HG03039 (cell line): ENCODE measurements at regions not wholly inside any gene's neighbourhood (a gene's known extent, or its start where the extent isn't known, plus 50 kb on each side); places are given as distances from the start of the nearest gene placed in this dataset.

Experiments
- ATAC-seq: cut with Tn5 transposase; IDR thresholded peaks from one replicate; pipeline ENCODE4 v1.9.1; 2021; ENCODE audit warnings: mild to moderate bottlenecking, moderate library complexity; ENCODE audit not compliant: unreplicated experiment

DNA sequence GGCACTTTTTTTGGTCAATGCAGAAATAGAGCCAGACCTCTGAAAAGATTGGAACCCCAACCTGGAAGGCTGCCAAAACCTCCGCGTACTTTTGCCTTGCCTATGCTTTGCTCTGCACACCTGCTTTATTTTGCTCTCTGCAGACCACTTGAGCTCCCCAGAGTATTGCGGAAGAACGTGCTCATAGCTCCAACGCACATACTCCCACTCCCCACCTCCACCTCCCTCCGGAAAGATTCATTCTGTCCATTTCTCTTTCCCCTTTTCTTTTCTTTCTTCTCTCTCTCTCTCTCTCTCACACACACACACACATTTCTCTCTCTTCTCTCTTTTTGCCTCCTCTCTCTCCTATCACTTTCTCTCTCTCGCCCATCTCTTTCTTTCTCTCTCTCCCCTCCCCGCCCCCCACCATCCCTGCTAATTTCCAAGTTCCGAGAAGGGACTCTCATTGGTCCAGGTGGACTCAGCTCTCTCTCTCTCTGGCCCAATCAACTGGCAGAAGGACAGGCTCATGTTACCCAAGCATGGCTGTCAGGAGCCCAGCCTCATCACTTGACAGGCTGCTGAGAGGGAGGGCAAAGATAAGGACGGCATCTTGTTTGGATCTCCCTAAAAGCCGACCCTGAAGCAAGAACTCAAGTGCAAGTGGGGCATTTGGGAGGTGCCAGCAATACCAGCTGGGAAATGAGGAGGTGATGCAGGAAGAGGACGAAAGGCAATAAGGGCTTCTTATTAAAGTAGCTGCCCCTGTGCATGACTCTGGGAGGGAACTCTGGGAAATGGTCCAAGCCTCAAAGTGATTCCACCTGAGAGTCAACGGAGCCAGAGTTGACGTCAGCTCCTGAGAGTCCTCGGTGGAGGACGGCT, 246.1 kb downstream of the LY86 start:
- ATAC-seq: no peak

DNA sequence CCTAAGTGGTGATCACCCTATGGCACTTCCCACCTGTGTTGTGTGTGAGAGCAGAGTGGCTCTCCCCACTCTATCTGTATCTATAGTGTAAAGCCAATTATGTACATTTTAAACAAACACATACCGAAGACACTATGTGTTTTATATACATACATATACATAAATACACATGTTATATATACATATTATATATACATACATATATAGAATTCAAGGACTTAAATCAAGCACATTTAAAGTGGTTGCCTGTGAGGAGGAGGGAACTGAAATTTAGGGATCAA, 246.6 kb downstream of the LY86 start:
- ATAC-seq: no peak

DNA sequence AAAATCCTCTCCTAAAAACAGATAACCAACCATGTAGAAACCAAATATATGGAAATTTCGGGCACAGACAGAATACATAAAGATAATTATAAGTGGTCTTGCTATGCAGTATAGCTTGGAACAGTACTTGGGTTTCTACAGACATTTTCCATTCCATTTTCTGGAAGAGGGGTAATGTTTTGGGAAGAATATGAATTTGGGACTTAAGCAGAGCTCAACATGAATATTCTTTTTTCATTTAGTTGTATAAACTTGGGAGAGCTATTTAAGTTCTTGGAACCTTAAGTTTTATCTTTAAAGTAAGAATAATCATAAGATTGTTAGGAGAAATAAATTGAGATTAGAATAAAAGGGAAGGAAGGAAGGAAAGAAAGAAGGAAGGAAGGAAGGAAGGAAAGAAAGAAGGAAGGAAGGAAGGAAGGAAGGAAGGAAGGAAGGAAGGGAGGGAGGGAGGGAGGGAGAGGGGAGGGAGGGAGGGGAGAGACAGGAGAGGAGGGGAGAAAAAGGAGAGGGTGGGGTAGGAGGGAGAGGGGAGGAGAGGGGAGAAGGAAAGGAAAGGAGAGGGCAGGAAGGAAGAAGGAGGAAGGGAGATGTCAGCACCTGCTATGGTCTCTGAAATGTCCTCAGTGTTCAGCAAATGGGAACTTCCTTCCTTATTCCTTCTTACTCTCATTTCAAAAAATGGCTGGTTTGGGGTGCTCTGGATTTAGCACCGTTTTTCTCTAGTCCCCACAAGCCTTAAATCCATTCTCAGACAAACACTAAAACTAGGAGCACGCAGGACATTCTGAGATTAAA, 248.3 kb downstream of the LY86 start:
- ATAC-seq: no peak

DNA sequence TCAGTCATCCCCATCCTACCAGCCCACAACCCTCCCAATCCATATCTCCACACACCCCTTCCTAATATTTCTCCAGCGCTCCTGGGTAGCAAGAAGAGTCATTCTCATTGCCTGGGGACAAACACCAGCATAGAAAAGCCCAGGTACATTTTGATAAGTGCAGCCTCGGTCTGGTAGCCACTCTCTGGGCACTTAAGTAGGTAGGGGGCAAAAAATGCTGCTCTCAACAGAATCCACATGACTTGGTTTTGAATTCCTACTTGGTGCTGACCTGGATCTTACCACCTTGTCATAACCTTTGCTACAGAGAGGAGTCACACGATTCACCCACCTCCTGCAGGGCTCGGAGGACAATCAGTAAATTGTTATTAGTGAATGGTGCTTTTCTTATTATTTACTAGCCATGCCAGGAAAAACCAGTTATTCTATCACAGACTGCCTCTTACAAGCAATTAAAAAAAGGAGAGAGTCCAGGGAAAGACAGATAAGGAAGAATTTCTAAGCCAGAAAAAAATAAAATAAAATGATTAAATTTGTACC, 249.1 kb downstream of the LY86 start:
- no peak for ATAC-seq

DNA sequence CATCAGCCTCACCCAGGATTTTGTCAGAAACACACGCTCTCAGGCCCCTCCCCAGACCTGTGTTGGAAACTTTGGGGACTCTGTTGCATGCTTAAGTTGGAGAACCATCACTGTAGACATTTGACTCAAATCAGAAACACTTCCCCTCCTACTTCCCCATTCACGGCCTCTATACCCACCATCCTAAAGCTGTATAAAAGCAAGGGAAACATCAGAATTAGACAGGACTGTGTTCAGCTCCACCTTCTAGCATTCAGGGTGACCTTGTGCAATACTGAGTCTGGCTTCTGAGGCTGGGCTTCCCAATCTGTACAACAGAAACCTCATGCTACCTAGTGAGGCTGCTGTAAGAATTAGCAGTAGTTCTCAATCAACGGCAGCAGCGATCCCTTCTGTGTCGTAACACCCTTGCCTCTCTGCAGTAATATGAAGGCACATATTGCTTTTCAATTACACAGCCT, 252.3 kb downstream of the LY86 start:
- peak; percentile 83 for ATAC-seq

DNA sequence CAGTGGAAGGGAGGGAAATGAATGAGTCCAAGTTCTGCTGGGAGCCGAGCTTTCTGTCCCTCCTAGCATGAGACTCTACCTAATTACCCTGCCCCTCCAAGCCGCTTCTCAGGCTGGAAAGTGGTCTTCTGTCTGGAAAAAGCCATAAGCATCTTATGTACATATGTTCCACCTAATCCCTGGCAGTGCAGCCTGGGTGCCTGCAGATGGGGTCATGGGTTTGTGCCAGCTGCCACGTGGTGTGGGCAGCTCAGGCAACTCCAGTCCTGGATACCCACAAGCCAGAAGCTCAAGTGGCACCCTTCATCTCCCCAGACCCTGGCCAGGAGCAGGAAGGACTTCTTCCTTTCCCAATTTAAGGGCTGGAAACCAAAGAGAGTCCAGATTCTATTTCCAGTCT, 253.1 kb downstream of the LY86 start:
- no peak for ATAC-seq

DNA sequence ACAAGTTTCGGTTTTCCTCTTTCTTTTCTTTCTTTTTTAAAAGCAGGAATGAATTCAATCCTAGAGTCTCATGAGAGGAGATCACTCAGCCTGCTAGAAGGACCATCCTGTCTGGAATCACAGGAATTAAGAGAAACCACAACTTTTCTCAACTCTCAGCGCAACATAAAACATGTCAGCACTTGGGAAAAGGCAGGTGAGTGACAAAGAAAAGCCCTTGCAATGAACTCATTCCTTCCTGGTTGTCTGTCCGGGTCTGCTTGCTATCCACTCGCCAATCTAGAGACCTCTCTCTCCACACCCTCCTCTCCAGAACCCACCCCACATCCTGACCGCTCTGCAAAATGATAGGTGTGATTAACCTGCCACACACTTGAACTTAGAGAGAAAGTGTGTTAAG, 253.8 kb downstream of the LY86 start:
- no peak for ATAC-seq

DNA sequence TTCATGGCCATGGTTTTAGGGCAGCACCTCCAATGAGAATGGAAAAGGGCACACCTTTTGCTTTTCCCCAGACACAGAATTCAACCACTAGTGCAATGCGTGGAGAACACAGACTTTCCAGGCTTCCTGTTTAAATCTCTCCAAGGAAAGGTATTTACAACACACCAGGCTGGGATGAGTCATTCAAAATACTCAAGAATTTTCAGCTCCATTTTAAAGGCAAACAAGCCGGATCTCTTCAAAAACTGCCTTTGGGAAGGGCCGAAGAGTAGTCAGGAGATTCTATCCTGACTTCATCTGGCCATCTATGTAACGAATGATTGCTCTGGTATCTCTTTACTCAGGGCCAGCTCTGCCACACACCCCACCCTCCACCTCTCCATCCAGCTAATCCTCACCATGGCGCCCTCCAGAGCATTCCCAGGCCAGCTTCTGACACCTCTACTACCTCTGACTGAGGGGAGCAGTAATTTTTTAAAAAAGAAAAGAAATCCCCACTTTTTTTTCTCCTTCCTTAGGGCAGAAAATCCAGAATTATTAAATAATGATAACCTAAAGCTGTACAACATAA, 254.6 kb downstream of the LY86 start:
- ATAC-seq: no peak

DNA sequence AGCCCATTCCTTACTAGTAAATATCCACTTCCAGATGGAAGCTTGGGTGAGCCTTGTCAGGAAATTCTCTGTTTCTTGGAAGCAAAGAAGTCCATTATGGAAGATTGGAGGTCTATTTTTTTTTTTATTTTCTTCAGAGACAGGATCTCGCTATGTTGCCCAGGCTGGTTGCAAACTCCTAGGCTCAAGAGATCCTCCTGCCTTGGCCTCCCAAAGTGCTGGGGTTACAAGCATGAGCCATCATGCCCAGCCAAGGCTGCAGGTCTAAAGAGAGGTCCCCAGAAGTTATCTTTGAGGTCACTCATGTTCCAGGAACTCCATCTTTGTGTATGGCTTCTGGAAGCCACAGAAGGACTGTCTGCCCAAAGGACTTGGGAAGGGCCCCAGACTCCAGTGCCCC, 255.3 kb downstream of the LY86 start:
- no peak for ATAC-seq

DNA sequence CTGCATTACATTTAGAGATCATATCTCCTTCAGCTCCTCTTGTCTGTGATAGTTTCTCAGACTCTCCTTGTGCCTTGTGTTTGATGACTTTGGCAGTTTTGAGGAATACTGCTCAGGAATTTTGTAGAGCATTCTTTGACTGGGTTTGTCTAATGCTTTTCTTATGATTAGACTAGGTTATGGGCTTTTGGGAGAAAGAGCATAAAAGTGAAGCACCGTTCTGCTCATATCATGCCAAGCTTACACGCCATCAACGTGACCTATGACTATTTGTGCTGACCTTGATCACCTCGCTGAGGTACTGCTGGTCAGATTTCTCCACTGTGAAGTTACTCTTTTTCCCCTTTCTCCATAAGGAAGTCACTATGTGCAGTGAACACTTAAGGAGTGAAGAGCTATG, 256.0 kb downstream of the LY86 start:
- ATAC-seq: no peak

DNA sequence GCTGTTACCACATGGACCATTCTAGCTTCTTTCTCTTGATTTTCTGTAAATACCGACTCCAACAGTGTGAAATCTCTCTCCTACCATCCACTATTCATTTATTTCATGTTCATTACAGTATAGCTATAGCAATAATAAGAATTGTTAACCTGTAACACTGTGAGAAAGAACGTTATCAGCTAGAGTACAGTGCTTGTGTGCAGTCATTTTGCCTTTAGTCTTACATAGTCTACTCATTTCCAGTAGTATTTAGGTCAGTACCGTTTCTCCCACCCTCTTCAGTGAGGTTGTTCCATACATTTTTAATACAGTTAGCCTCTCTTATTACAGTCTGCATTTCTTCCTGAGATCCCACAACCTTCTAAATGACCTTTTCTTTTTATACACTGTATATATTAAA, 257.1 kb downstream of the LY86 start:
- ATAC-seq: no peak

DNA sequence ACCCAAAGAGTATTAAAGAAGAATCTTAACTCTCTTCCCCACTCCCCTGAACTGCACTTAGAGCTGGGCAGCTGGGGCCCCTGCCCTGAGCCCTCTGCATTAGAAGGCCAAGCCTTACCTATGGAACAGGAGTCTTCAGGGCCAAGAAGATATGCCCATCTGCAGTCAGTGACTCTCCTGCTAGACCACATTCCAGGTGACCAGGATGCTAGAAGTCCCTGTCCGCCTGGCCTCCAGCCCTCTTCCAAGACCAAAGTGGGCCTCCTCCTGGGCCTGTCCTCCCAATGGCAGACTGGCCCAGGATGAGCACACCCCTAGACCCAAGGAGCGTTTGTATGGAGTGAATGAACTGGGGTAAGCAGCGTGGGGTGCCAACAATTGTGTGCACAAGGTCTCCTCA, 259.1 kb downstream of the LY86 start:
- ATAC-seq: no peak

DNA sequence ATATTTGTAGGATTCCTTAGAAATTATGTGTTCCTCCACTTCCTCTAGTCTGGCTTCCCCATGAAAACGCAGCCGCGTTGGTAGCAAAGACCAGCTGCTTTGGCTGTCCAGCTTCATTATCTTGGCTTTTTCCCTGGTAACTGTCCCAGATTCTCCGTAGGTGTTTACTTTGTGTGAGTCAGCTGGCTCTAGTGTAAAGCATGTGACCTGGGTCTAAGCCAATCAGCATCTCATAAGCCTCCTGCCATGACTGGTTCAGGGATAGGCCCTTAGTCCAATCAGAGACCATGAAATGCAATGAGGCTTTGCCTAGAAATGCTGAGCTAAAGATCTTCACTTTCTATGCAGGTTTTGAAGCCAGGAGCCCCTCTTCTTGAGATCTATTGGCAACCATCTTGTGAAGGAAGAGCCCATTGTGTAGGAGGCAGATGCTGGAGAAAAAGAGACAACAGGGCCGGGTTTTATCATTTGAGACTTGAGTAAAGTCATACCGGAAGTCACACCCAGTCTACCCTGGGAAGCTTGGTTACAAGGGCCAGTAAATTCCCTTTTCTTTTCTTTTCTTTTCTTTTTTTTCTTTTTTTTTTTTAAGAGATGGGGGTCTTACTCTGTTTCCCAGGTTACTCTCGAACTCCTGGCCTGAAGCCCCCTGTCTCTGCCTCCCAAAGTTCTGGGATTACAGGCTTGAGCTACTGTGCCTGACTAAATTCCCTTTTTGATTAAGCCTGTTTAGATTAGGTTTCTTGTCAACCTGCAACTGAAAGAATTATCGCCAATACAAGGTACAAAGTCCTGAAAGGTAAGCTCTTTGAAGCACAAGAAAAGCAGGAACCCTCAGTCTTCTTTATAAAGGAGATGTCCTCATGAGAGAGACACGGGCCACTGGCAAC, 256.5 kb upstream of the RREB1 start:
- no peak for ATAC-seq

DNA sequence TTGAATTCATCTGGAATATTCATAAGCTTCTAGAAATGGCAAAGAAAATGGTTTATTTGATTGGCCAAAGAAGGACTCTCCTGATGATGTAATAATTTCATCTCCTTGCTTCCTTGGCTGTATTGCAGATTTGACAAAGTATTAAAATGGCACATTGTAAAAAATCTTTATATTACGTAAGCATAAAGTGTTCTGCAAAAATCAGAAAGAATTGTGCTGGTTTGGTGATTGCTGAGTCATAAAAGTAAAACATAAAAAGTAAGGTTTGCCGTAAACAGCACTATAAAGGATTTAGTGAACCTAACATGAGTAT, 255.9 kb upstream of the RREB1 start:
- ATAC-seq: no peak

DNA sequence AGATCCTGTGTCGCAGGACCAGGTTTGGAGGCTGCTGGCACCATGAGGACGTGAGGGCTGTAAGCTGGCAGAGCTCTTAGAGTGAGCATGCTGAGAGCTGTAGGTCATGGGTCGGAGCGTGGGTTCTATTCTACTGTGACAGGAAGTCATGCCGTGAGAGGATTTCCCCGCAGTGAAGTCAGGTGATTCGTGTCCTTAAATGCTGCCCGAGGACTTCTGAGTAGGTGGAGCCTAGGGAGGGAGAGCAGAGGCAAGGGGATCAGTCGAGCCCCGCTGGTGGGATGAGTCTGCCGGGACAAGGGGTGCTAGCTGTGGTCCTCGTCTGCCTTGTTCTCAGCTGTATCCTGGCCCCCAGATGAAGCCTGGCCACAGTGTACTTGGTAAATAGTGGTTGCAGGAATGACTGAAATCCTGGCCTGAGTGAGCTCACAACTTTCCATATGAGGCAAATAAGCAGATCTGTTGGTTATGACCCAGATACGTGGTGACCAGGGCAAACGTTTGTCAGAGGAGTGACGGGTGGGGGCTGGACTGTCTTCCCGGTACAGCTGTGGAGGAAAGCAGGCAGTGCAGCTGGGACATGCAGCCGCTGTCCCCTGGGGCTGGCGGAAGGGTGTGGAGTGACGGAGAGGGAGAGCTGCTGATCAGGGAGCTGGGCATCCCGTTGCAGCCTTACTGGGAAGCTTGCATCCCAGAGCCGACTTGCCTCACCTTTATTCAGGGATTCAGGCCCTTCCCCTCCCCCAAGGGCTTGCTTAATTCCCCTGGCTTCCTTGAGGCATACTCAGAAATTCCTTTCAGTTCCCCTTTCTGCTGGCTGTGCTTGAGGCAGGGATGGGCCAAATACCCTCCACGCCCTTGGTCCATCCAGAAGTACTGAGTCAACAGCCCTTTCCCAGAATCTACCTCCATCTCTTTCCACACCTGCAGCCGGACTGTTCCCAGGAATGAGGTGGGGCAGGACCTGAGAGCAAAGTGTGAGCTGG, 250.9 kb upstream of the RREB1 start:
- peak; percentile 78 for ATAC-seq

DNA sequence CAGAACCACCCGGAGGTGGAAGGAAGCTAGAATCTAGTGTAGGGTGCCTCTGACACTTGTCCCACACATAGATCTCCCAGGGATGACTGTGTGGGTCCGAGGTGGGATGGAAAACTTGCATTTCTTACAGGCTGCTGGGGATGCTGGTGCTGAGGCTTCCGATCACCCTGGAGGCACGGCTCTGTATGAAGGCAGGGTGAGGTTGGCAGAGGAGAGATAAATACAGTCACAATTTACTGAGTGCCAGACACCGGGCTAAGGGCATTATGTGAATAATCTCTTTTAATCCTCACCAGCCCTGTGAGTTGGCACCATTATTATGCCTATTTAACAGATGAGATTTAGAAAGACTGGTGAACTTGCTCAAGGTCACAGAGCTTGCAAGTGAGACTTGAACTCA, 250.2 kb upstream of the RREB1 start:
- ATAC-seq: no peak

DNA sequence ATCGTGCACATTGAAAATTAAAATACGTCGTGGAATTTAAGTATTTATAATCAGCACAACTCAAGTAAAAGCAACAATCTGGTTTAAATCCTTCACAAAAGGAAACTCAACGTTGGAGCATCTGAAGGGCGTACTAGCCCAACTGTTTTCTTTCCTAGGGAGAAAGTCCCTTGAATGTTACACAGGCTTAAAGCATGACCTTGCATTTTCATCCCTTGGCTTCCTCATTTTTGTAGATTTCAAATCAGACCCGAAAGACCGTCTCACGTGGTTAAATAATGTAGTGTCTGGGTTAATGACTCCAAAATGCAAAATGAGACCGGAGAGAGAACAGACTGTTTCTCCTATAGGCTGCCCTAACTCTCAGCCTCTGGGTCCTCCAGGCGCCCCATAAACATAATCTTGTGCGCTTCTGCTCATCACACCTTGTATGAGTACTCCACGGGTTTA, 249.2 kb upstream of the RREB1 start:
- no peak for ATAC-seq

DNA sequence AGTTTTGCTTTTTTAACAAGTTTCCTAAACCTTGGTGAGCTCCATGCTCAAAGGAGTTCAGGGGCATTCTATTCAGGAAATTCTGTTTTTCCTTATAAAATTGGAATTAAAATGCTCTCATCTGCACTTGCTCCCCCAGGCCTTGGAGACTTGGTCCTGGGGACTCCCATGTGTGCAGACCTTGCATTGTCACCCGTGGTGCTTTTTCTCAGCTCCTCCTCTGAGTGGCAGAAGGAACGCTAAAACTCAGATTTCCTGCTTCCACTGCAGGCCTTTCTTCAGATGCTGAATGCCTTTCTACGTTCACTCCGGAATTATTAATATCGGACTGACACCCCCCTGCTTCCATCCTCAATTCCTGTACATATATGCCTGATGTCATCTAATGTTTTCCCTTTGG, 248.7 kb upstream of the RREB1 start:
- no peak for ATAC-seq

DNA sequence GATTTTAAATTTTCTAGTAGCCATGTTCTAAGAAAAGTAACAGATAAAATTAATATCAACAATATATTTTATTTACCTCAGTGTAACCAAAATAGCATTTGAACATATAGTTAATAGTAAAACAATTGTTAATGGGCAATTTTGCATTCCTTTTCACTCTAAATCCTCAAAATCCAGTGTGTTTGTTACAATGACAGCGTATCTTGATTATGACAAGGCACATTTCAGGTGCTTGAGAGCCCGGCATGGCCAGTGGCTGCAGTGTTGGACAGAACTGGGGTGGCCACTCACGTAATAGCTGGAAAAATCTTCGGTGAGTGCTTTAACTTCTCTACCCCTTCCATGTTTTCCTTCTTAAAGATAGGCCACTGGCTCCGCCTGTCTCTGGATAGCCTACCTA, 248.0 kb upstream of the RREB1 start:
- no peak for ATAC-seq

DNA sequence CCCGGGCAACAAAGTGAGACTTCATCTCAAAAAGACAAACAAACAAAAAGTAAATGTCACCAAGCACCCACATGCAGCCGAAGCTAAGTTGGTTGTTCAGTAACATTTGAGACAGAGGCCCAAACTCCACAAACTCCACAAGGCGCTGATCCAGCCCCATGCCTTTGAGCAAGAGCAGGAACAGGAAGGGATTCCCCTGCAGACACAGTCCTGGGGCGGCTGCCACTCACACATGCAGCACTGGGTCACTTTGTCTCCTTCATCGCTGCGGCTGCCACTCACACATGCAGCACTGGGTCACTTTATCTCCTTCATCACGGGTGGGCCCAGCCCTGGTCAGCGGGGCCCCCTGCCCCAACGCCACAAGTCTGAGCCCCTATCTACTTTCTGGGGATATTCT, 246.9 kb upstream of the RREB1 start:
- ATAC-seq: no peak
